ENCODE measurements at regions not wholly inside any gene's neighbourhood (a gene's known extent, or its start where the extent isn't known, plus 50 kb on each side); places are given as distances from the start of the nearest gene placed in this dataset.
A peak's percentile ranks its signal among the peaks of the same experiment; 100 is the strongest.

- no peak overlapping the region for H3K4me3 Mint-ChIP-seq
- H3K27ac Mint-ChIP-seq, result no peak overlapping the region
- H3K27me3 Mint-ChIP-seq, result peaks cover 0 to 5% (median 4%) of the 10 kb centered on the region in 3 donors
- peaks cover 0 to 4% (median 2%) of the 10 kb centered on the region in 7 donors for H3K9me3 Mint-ChIP-seq
- no peak for DNase-seq
- no peak for ATAC-seq (ENCODE audit: low read depth in 2 of 2)
- H3K36me3 Mint-ChIP-seq, result no peaks in the 10 kb centered on the region
- H3K4me1 Mint-ChIP-seq, result peaks cover 13 to 19% (median 19%) of the 10 kb centered on the region in 3 donors
Observed at GRCh38 chr9:88326936-88327335, 61.3 kb upstream of the SPIN1 start.

- DNase-seq (no peak), ATAC-seq (ENCODE audit: low read depth in 2 of 2) (no peak)
- peaks cover 13 to 19% (median 19%) of the 10 kb centered on the region in 3 donors for H3K4me1 Mint-ChIP-seq
- no peaks in the 10 kb centered on the region for H3K36me3 Mint-ChIP-seq
- peak overlapping the region in 1 of 6 donors; percentile 63 for H3K27ac Mint-ChIP-seq
- H3K4me3 Mint-ChIP-seq, result no peak overlapping the region
- peaks cover 0 to 4% (median 2%) of the 10 kb centered on the region in 7 donors for H3K9me3 Mint-ChIP-seq
- H3K27me3 Mint-ChIP-seq, result peaks cover 0 to 5% (median 4%) of the 10 kb centered on the region in 3 donors
Observed at GRCh38 chr9:88326015-88326414, 62.2 kb upstream of the SPIN1 start.

DNA sequence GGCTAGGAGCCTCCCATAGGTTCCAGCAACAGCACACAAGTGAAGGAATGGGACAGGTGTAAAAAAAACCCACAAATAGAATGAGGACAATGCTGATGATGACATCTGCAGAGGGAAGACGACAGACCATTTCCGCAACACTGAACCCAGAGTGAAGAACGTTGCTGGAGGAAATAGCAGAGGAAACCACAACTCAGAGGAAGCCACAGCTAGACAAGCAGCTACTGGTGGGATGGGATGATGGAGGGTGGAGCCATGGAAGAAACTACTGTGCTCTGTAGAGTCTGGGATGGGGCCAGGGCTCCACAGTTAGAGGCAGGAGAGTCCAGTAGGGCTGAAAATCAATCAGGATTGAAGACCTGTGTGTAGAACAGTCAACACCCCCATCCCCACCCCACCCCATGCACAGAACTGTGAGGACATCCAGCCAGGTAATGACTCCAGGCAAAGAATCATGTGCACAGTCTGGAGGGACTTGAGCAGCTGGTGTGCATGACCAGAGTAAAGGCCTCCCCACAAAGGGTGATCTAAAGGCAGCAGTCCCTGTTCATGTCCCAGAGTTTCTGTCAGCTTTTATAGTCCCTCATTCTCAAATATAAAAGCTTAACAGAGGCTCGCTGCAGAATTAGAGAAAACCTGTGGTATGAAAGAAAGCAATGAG, 65.2 kb upstream of the SPIN1 start:
- DNase-seq (peak; percentile 6), ATAC-seq (ENCODE audit: low read depth in 2 of 2) (peak; percentile 65 to 79)
- no peaks in the 10 kb centered on the region for H3K36me3 Mint-ChIP-seq
- peaks cover 13 to 19% (median 19%) of the 10 kb centered on the region in 3 donors for H3K4me1 Mint-ChIP-seq
- no peak overlapping the region for H3K4me3 Mint-ChIP-seq
- H3K27ac Mint-ChIP-seq, result peak overlapping the region in 2 of 6 donors; percentile 73 to 79
- peaks cover 0 to 3% (median 0%) of the 10 kb centered on the region in 7 donors for H3K9me3 Mint-ChIP-seq
- peaks cover 0 to 5% (median 4%) of the 10 kb centered on the region in 3 donors for H3K27me3 Mint-ChIP-seq

GRCh38 chr9:88321764-88322163, 66.5 kb upstream of the SPIN1 start:
- peaks cover 0 to 3% (median 0%) of the 10 kb centered on the region in 7 donors for H3K9me3 Mint-ChIP-seq
- peaks cover 13 to 19% (median 19%) of the 10 kb centered on the region in 3 donors for H3K4me1 Mint-ChIP-seq
- no peak overlapping the region for H3K27ac Mint-ChIP-seq
- no peak overlapping the region for H3K4me3 Mint-ChIP-seq
- ATAC-seq (ENCODE audit: low read depth in 2 of 2), result no peak
- no peaks in the 10 kb centered on the region for H3K36me3 Mint-ChIP-seq
- peaks cover 0 to 4% (median 2%) of the 10 kb centered on the region in 3 donors for H3K27me3 Mint-ChIP-seq
- no peak for DNase-seq

DNA sequence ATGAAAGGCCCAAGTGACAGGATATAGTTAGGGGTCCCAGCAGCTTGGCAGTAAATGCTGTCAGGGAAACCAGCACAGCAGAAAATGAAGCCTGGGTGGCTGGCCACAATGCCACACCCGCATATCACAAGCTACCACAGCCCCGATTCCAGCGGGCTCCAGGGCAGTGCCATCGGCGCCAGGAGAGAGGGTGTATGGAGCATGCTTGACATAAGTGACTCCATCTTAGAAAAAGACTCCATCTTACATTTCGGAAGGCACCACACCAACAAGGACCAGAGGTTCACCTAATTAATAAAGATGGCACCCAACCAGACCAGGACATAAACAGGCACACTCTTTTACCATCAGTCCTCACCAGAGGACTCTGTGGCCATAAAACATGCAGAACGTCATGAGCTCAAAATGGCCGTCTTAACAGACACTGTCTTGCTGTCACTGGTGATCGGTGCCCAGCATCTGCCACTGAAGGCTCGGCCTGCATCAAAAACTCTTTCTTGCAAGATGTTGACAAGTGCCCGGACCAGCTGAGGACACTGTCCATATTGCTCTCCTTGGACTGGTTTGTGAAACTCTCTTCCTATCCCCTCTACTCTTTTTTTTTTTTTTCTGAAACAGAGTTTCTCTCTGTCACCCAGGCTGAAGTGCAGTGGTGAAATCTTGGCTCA, 67.4 kb upstream of the SPIN1 start:
- Mint-ChIP-seq H3K9me3 (peaks cover 0 to 3% (median 0%) of the 10 kb centered on the region in 7 donors), H3K4me1 (peaks cover 13 to 19% (median 19%) of the 10 kb centered on the region in 3 donors), H3K27ac (no peak overlapping the region), H3K36me3 (no peaks in the 10 kb centered on the region), H3K27me3 (peaks cover 0 to 4% (median 0%) of the 10 kb centered on the region in 3 donors), H3K4me3 (no peak overlapping the region)
- ATAC-seq (ENCODE audit: low read depth in 2 of 2), result no peak
- no peak for DNase-seq

- Mint-ChIP-seq H3K27me3 (peaks cover 0 to 4% (median 0%) of the 10 kb centered on the region in 3 donors), H3K4me3 (no peak overlapping the region), H3K27ac (no peak overlapping the region), H3K4me1 (peaks cover 13 to 18% (median 18%) of the 10 kb centered on the region in 3 donors), H3K9me3 (peaks cover 0 to 3% (median 0%) of the 10 kb centered on the region in 7 donors), H3K36me3 (no peaks in the 10 kb centered on the region)
- ATAC-seq (ENCODE audit: low read depth in 2 of 2) (no peak), DNase-seq (no peak)
Observed at GRCh38 chr9:88319936-88320747, 68.1 kb upstream of the SPIN1 start.

DNA sequence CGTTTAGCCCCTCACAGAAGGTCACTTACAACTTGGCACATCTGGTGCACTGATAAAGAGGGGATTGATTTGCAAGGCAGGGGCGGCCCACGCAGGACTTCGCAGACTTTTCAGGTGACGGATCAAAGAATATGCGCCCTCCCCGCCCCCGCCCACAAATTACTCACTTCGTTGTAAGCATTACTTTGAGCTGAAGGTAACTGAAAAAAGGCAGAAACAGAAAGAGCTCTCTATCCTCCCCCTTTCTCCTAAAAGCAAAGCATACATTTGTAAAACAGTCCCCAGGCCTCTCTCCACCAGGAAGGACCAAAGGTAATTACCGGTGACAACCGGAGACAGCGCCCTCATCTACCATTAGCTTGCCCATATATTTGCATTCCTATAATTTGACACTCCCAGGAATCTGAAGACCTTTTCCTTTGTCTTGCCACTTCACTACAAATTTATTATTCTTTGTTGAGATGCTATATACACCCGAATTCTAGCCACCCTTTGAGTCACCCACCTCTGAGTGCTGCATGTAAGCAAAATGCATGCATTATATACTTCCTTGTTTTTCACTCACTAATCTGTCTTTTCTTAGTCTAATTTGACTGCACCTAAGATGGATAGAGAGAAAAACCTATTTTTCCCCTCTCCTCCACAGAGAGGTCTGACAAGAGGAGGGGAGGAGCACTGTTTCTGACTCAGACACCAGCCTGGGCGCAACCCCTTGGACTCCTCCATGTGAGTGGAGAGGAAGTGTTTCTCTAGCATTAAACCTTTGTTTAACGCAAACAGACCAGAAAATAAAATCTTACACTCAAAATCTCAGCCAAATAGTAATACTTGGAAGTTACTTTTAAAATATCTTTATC, 74.7 kb upstream of the SPIN1 start:
- no peak overlapping the region for H3K4me3 Mint-ChIP-seq
- no peaks in the 10 kb centered on the region for H3K4me1 Mint-ChIP-seq
- no peak for DNase-seq
- no peaks in the 10 kb centered on the region for H3K36me3 Mint-ChIP-seq
- ATAC-seq (ENCODE audit: low read depth in 2 of 2), result no peak
- H3K9me3 Mint-ChIP-seq, result no peaks in the 10 kb centered on the region
- peak overlapping the region in 1 of 6 donors; percentile 12 for H3K27ac Mint-ChIP-seq
- peaks cover 0 to 2% (median 0%) of the 10 kb centered on the region in 3 donors for H3K27me3 Mint-ChIP-seq

DNA sequence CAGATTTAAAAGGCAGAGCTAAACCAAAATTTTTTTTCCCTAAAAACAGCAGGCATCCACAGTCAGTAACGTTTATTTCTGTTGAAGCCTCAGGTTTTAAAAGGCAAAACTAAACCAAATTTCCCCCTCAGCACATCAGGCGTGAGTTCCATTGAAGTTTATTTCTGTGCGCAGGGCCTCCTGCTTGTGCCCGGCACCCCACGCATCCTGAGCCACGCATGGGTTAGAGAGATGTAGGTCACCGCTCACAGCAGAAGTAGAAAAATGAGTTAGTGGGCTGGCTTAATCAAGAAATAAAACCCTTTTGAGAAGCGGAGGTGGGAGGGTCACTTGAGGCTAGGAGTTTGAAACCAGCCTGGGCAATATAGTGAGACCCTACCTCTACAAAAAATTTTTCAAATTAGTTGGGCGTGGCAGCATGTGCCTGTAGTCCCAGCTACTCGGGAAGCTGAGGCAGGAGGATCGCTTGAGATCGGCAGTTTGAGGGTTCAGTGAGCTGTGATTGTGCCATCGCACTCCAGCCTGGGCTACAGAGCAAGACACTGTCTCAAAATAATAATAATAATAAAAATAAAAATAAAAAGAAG, 75.6 kb upstream of the SPIN1 start:
- Mint-ChIP-seq H3K4me3 (no peak overlapping the region), H3K36me3 (no peaks in the 10 kb centered on the region), H3K4me1 (no peaks in the 10 kb centered on the region), H3K27ac (no peak overlapping the region), H3K27me3 (peaks cover 0 to 6% (median 0%) of the 10 kb centered on the region in 3 donors), H3K9me3 (no peaks in the 10 kb centered on the region)
- DNase-seq (no peak), ATAC-seq (ENCODE audit: low read depth in 2 of 2) (no peak)

GRCh38 chr9:88312045-88312444, 76.2 kb upstream of the SPIN1 start:
- DNase-seq (no peak), ATAC-seq (ENCODE audit: low read depth in 2 of 2) (no peak)
- Mint-ChIP-seq H3K27ac (no peak overlapping the region), H3K4me3 (no peak overlapping the region), H3K4me1 (no peaks in the 10 kb centered on the region), H3K36me3 (no peaks in the 10 kb centered on the region), H3K9me3 (no peaks in the 10 kb centered on the region), H3K27me3 (peaks cover 0 to 11% (median 5%) of the 10 kb centered on the region in 3 donors)

DNA sequence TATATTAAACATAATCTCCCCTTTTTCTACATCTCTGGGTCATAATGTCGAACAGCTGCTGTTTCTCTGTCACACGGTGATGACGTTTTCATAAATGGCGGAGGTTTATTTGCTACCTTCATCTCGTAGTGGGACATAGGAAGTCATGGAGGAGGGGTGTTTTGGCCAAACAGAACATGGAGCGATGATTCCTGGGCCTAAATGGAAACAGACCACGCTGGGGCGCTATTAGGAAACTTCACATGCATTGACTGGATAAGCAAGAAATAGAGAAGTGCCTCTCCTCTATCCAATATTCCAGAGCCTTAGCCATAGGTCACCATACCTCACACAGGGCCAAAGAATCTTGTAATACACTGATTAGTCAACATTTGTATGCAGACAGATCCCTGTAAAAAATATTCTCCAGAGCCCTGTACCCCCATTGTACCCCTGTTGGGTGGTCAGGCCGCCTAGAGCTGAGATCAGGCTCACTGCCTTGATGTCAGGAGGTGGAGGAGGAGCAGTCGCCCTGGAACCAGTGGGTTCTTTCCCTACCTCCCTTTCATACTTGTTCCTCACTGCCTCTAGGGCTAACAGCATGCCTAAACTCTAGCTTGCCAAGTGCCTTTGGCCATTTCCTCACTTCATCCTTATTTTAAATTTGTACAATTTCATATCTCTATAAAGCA, 77.8 kb upstream of the SPIN1 start:
- Mint-ChIP-seq H3K4me3 (no peak overlapping the region), H3K27ac (no peak overlapping the region), H3K4me1 (no peaks in the 10 kb centered on the region), H3K36me3 (no peaks in the 10 kb centered on the region), H3K9me3 (no peaks in the 10 kb centered on the region), H3K27me3 (peaks cover 0 to 11% (median 6%) of the 10 kb centered on the region in 3 donors)
- DNase-seq (no peak), ATAC-seq (ENCODE audit: low read depth in 2 of 2) (no peak)

GRCh38 chr9:88308831-88309560, 79.2 kb upstream of the SPIN1 start:
- no peaks in the 10 kb centered on the region for H3K9me3 Mint-ChIP-seq
- ATAC-seq (ENCODE audit: low read depth in 2 of 2), result no peak
- no peak overlapping the region for H3K4me3 Mint-ChIP-seq
- peaks cover 0 to 11% (median 11%) of the 10 kb centered on the region in 3 donors for H3K27me3 Mint-ChIP-seq
- no peak for DNase-seq
- no peaks in the 10 kb centered on the region for H3K36me3 Mint-ChIP-seq
- no peaks in the 10 kb centered on the region for H3K4me1 Mint-ChIP-seq
- no peak overlapping the region for H3K27ac Mint-ChIP-seq

GRCh38 chr9:88307136-88307535, 81.1 kb upstream of the SPIN1 start:
- no peak for DNase-seq
- Mint-ChIP-seq H3K4me3 (no peak overlapping the region), H3K36me3 (no peaks in the 10 kb centered on the region), H3K27ac (no peak overlapping the region), H3K9me3 (no peaks in the 10 kb centered on the region), H3K27me3 (peaks cover 0 to 11% (median 11%) of the 10 kb centered on the region in 3 donors), H3K4me1 (no peaks in the 10 kb centered on the region)
- ATAC-seq (ENCODE audit: low read depth in 2 of 2), result no peak
